ENCODE measurements at regions not wholly inside any gene's neighbourhood (a gene's known extent, or its start where the extent isn't known, plus 50 kb on each side); places are given as distances from the start of the nearest gene placed in this dataset.
"Not testable (repeated sequence)": the region's sequence is repeated elsewhere in the genome, so short reads cannot be mapped to it uniquely, and the experiment has no call there.

DNA sequence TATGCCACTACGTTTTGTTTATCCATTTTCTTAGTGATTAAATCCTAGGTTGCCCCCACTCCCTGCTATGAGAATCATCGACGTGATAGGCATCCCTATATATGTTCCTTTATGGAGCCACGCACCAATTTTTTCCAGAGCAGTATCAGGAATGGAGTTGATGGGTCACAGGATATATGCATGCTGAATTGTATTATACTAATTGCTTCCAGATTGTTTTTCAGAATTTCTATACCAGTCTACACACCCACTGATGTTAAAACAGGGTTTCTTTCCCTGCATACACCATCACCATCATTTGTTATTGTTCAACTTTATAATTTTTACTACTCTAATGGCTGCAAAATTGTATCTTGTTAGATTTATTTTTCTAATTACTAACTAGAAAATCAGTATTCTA lies 100.1 kb upstream of the MRPS22 start:
- DNase-seq, result no peak

DNA sequence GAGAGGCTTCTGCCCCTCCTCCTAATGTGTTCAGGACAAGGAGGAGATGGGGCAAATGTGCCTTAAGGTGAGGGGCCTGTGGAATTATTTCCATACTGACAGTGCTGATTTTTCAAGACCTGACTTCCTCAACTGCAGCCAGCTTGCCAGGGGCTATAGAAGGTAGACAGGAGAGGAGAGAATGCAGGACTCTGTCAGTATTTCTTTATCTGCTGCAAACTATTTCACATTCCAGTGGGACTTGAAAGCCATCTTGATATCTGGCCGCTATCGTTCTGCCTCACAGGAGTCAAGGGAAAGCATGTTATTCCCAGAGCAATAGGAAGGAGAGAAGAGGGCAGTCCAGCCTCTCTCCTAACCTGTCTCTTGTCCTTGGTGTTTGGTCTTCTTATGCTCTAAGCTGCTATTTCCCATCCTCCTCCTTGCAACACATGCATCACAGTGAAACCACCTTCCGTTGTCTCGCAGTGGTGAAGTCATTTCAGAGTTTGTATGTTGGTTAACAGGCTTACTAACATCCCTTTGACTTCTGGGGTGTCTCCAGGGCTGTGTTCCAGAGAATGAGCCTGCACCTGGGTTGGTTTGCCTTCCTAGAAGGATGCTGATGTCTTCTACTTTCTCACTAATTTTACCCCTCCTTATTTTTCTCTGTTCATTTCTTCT lies 95.1 kb upstream of the MRPS22 start:
- no peak for DNase-seq

DNA sequence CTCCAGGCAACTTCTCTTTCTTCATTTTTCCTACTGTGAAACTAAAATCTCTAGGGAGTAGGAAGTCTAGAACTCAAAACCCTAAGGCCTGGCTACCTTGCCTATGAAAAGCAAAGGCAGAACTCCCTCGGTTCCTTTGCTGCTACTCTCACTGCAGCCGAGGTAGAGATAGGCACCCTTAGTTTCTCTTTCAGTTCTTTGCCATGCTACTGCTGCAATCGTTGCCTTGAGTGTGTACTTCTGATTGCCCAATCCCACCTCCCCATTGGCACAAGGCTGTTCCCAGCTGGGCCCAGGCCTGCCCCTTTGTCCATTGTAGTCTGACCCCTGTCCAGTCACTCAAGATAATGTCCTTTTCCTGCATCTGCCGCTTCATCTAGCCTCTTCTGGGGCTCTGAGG lies 92.3 kb upstream of the MRPS22 start:
- DNase-seq, result no peak

DNA sequence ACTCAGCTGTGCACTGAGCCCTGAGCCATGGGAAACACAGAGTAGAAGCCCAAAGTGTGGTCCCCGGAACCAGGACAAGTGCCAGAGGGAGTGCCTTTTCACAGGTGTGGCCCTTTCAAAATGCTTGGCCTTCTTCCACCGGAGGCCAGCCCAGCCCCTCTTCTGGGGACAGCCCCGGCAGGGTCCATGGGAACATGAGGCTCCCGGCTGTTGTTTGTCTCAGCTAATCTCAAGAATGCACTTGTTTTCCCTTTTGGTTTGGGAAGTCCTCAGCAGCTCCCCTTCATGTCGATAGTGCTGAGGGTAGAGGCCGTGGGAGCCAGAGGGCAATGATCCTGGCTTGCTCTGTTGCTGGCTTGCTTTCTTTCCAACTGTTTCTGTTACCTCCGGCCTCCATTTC lies 91.1 kb upstream of the MRPS22 start:
- no peak for DNase-seq

DNA sequence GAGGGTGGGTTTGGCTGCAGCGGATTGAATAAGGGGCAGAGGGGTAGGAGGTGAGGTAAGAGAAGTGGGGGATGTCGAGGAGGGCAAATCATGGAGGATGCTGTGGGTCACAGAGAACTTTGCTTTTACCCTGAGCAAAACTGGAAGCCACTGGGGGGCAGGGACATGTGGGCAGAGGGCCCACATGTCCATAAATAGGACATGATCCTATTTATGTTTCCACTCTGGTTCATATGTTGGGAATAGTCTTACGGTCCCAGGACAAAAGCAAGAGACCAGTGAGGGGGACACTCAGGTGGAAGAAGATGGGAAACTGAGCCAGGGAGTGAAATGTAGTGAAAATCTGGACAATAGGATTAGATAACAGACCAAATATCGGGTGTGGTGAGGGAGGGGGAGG lies 85.5 kb upstream of the MRPS22 start:
- DNase-seq, result no peak

DNA sequence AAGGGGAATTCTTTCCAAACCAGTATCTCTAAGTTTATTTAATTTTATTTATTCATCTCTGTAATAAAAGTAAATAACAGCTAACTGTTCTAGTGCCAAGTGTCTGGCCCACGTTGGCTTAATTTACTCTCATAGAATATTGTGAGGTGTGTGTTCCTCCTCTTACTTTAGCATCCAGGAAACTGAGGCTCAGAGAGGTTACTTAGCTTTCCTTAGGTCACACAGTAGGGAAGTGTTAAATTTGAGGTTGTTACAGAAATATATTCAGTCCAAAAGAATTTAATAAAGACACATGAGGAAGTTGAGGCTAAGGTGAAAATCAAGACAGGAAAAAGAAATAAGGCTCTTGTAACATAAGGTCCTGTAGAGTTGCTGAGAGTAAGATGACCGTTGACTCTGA lies 84.4 kb upstream of the MRPS22 start:
- no peak for DNase-seq

DNA sequence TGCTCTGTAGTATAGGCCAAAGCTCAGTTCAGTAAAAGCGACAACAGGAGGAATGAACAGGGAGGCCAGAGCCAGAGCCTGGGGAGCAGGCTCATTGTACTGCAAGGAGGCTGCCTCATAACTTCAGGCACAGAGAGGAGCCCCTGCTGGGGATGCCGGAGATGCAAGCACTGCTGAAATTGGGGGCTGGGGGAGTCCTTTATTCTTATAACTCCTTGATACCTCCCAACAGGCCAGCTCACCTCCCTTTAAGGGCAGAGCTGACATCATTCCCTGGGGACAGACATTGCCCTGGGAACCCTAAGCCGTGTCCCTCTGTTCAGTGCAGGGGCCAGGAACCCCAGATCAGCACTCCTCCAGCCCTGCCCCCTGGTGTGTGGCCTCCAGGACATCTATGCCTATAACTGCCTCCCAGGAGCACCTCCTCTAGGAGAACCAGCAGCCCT lies 83.8 kb upstream of the MRPS22 start:
- DNase-seq, result no peak

DNA sequence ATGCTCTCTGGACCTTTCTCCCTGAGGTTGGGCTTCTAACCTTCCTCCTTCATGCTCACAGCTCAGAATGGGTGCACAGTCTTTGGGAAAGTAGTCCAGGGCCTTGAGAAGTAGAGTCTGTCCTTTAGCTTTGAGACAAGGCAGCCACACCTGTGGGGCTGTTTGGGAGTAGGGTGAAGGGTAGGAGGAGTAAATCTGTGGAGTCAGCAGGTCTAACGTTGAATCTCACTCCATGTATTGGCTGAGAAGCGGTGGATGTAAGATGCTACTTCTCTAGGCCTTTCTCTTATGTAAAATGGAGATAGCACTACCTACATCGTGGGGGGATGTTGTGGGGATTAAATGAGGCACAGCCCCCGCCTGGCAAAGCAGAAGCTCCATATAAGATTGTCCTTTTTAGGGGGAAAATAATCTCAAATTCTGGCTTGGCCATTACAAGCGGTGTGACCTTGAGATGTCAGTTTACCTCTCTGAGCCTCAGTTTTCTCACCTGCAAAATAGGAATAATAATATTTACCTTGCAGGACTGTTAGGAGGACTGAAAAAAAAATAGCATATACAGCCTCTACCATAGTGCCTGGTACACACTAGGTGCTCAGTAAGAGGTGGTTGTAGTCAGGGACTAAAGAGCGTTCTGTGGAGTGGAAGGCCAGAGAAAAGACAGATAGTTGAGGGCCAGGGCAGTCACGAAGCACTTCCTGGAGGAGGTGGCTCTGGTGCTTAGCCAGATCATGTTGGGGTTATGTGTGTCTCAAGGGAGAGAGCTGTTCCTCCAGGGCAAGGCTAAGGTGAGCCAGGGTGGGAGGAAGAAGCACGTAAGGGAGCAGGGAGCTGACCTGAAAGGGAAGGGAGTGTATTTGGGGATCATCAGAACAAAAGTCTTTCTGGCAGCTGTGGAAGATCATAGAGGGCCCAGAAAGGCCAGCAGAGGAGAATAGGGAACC lies 82.8 kb upstream of the MRPS22 start:
- no peak for DNase-seq

DNA sequence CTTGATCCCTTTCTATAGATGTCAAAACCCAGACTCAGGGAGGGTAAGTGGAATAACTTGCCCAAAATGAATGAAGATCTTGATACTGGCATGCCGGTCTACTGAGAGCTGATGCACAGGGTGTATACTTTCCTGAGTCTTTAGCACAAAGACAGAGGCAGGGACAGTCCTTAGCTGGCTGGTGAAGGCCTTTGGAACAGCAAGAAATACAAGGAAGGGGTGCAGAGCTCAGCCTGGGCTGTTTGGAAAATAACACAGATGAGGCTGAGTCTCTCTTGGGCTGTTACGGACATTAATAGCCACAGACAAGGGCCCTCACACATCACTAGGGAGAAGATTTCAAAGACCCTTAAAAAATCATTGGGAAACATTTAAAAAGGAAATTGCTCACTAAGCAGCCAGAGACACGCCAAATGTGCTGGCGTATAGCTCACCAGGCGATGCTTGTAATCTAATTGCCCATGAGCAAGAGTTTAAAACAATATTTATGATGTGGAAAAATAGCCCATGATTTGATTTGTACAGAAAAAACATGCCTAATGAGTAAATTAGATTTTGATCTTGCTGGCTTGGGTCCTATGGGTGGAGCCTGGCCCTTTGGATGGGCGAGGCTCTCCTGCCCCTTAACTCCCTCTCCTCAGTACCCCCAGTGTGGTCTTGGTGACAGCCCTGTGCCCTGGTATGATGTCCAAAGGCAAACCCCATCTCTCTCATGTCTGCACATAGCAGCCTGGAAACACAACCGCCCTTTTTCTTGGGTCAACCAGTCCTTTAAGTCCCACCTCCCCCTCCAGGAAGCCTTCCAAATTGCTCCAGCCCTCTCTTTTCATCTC lies 81.8 kb upstream of the MRPS22 start:
- DNase-seq, result no peak

DNA sequence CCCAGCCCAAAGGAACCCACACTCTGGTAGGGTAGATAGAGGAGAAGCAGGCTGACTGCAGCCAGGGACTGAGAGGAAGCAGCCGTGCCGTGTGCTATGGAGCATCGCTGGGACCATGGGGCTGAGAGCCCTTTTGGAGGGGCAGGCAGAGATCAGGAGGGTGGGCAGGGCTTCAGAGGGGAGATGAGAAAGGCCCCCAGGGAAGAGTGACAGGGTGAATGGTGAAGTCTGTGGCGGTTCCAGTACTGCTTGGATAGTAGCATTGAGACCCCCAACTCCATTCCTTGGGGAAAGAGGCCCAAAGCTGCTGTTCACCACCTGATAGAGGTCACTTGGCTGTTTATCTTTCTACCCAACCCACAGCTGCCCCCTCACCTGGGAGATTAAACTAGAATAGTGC lies 80.0 kb upstream of the MRPS22 start:
- no peak for DNase-seq

DNA sequence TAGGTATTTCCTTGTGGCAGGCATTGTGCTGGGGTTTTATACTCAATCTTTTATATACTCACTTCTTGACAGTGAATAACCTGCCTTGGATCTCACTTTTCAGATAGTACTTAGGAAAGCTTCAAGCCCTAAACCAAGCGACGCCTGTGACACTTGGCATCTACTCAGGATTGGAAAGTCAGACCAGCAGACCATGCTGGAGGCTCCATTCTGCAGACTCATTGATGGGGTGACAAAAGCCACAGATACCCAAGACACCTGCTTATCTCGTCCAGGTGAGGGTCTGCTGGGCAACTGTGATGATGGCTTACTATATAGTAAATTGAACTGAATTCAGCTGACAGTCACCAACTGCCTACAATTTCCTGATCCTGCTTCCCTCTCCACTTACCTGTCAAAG lies 79.4 kb upstream of the MRPS22 start:
- no peak for DNase-seq

DNA sequence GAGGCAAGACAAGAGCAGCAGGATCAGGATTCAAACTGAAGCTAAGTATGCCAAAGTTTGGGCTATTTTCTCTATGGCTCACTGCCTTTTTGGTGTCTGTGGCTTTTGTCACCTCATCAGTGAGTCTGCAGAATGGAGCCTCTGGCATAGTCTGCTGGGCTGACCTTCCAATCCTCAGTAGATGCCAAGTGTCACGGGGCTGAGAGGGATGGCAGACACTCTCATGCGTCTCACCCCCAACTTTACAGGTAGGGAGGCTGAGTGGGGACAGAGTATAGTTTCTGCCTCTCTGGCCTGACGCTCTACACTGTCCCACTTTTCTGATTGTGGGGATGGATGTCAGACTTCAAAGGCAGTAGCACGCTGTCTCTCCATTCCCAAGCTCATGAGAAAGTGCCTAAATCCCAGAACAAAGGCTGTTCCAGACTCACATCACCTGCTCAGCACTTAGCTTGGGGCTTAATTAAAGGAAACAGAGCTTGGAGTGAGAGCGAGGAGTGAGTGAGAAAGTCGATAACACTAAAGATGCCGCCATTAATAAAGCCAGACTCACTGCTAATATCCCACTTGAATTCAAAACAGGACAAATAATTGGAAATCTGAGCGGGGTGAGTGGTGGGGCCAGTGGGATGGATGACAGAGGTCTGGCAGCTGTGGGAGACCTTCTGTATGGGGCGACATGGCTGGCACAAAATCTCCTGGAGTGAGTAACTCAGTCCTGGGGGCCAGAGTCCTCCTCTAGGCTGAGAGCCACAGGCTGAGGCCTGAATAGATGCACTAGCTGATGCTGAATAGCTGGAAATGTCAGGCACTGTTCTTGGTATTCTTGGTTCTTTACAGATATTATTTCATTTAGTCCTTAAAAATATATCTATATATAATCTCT lies 78.4 kb upstream of the MRPS22 start:
- DNase-seq, result no peak

DNA sequence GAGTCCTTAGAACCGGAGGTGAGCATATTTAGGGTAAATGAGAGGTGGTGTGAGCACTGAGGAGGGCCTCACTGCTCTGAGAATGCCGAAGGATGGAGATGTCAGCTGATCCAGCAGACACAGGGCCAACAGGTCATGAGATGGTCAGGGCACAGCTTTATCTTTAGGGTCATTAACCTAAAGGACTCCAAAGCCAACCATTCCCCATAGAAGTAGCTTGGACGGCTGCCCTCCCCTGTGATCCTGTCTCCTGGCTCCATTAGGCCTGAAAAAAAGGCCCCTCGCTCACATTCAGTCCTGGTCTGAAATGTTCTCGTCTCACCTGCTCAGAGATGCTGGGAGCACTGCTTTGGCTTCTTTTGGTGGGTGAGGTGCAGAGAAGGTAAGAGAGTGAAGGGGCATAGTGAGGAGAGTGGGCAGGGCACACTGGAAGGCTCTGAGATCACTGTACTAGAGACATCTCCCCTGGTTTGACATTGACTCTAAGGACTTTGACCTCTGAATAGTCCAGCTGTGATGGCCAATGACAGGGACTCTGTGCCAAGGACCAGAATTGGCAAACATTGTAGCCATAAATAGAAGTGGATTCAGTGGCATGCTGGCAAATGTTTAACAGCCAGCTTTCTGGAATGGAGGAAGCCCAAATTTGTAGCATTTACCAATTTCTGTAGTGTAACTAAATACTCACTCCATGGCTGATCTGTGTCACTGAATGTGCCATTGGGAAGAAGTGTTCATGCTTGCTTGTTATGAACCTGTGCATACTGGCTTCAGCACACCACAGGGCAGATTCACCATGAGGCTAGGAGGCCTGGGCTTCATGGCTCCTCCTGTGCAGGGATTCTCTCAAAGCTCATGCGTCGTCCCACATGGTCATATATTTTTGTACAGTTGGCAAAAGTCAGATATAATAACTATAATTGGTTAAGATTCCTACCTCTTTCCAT lies 76.2 kb upstream of the MRPS22 start:
- DNase-seq, result no peak

DNA sequence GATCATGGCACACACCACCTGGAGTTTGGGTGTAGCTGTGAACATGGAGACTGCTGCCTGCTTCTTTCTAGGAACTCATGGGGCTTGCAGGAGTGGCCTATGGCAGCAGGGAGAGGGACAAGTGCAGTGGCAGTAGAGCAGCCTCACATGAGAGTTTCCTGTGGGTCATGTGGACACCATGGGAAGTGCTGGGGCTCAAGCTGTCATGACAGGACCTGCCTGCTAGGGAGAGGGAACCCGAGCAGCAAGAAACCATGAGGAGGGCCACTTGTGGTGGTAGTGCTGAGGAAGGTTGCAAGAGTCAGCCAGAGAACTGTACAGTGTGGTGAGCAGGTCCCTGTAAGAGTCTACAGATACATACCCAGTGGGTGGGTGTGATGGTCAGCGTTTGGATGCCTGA lies 73.8 kb upstream of the MRPS22 start:
- DNase-seq, result no peak

DNA sequence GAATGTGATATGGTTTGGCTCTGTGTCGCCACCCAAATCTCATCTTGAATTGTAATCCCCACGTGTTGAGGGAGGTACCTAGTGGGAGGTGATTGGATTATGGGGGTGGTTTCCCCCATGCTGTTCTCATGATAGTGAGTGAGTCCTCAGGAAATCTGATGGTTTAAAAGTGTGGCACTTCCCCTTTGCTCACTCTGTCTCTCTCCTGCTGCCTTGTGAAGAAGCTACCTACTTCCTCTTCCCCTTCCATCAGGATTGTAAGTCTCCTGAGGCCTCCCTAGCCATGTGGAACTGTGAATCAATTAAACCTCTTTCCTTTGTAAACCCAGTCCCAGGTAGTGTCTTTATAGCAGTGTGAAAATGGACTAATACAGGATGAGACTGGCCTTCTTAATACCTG lies 73.2 kb upstream of the MRPS22 start:
- DNase-seq, result not testable (repeated sequence)

DNA sequence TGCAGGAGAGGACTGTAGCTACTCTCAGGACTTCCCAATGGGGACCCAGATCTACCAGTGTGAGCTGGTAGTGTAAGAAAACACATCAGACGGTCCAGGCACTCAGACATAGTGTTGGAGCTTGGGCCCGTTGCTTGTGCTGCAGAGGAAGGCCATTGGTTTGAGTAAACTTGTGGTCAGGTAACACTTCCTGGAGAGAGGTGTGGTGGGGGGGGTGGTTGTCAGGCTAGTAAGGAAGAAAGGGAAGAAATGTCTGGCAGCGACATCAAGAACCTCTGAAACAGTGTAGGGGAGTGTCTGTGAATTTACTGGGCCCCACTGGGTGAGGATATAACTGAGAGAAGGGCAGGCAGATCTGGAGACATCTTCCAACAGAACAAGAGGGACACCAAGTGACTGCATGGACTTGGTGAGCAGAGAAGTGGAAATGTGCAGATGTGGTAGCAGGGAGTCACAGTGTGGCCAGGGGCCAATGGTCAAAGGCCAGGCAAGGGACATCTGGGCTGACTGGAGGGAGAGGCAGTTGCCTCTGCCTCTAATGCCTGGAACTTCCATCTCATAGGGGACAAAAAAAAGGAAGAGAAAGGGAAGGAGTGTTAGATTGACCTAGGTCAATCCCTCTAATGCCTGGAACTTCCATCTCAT lies 63.7 kb upstream of the MRPS22 start:
- no peak for DNase-seq

DNA sequence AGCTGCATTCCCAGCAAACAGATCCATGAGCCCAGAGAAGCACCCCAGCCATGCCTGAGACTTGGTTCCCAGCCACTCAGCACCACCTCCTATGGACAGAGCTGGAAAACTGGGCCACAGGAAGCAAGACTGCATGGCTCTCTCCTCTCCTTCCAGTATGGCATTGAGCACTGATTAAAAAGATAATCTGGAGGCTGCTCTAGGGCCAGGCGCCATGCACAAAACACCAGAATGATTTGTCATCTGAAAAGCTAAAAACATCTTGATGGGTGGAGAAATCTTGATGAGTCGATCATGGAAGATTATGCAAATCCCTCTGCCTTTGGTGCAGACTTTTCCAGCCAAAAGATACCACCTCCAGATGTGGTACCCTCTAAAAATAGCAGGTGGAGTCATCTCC lies 62.7 kb upstream of the MRPS22 start:
- DNase-seq, result no peak

DNA sequence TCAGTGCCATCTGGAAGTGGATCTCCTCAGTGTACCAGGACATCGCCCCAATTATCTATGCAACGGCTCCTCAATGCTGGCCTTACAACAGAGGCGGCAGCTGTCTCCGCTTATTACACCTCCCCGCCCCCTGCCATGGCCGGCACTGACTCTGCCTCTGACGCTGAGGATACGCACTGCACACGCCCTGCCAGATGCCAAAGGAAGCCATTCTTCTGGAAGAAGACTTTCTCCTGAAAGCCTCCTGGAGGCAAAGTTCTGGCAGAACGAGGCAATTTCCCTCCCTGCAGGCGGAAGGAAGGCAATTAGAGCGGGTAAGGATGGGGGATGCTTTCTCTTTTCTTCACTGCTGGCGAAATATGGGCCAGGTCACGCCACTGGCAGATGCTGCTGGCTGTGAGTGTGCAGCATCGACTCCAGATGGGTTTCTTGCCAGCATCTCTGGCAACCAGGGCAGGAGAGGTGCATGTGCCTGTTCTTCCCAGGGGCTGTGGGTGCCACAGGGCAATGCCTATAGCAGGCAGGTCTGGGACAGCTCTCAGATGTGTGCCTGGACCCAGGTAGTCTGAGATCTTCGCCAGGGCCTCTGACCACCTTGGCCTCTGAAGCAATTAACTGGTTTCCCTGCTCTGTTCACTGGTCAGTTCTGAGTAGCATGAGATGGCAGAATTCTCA lies 62.2 kb upstream of the MRPS22 start:
- no peak for DNase-seq

DNA sequence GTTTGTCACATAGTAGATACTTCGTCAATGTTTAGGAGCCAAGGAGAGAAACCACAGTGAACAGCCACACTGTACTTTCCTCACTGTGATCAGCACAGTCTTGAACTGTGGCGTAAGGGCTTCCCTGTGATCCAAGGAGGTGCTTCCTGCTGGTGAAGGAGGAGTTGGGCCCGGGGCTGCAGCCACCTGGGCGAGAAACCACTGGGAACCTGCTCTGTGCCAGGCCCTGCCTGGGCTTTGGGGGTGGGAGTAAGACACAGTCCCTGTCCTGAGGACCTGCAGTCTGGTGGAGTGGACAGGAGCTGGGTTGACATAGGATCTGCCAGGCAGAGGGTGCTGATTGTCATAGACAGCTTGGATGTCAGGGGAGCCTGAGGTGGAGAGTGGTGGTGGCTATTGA lies 60.5 kb upstream of the MRPS22 start:
- no peak for DNase-seq

DNA sequence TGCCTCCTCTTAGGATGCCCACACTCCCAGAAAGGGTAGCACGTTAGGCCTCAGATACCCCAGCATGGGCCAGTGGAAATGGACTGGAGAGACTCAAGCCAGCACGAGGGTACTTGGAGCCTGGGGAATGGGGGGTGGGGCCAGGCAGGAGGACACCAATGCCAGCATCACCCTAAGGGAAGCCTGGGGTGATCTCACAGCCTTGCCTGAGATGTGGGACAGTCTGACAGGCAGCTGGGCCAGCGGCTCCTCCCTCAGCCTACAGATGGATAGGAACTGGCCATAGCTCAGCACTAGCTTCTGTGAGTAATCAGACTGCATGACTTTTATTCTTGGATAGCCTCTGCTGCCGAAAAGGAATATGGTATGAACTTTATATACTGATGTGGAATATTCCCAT lies 59.6 kb upstream of the MRPS22 start:
- no peak for DNase-seq
